Caki2 (cell line): ENCODE measurements at regions not wholly inside any gene's neighbourhood (a gene's known extent, or its start where the extent isn't known, plus 50 kb on each side); places are given as distances from the start of the nearest gene placed in this dataset.
"Not testable (repeated sequence)": the region's sequence is repeated elsewhere in the genome, so short reads cannot be mapped to it uniquely, and the experiment has no call there.

Experiments used
- DNase-seq: peaks from one replicate; pipeline ENCODE4 v3.0.0-alpha.2; 2015; ENCODE audit warnings: low read depth
- in situ Hi-C: cut with HindIII; loops from 2 replicates; pipeline ENCODE4 v1.10.0; 2016; ENCODE audit warnings: low sequenced_read_pairs, low pct_unique_long_range_greater_than_20kb, mixed read lengths

- DNase-seq: no peak
- in situ Hi-C loops: no loop called here
Observed at GRCh38 chr7:140283472-140283871, 106.7 kb upstream of the KDM7A start.

GRCh38 chr7:140281960-140282359 is 105.2 kb upstream of the KDM7A start:
- DNase-seq: no peak
- in situ Hi-C loops: no loop called here

DNA sequence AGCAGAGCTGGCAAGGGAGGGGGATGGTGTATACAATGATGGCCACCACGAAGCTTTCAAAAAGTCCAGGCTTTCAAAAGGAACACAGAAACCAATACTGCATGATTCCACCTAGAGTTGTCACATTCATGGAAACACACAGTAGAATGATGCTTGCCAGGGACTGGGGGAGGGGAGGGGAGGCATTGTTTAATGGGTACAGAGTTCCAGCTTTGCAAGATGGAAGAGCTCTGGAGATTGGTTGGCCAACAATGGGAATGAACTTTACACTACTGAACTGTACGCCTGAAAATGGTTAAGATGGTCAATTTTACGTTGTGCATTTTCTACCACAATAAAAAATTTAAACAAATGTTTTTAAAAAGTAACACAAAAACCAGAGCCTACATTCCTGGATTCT is 104.5 kb upstream of the KDM7A start:
- in situ Hi-C loops: no loop called here
- no peak for DNase-seq

- DNase-seq: no peak
- in situ Hi-C loops: no loop called here
Observed at GRCh38 chr7:140276001-140276400, 99.2 kb upstream of the KDM7A start.

GRCh38 chr7:140275069-140275965 is 98.5 kb upstream of the KDM7A start:
- in situ Hi-C loops: no loop called here

GRCh38 chr7:140273417-140273816 is 96.6 kb upstream of the KDM7A start:
- no peak for DNase-seq
- in situ Hi-C loops: no loop called here

More at GRCh38 chr7:140275069-140275965, 98.5 kb upstream of the KDM7A start:
- DNase-seq: no peak

DNA sequence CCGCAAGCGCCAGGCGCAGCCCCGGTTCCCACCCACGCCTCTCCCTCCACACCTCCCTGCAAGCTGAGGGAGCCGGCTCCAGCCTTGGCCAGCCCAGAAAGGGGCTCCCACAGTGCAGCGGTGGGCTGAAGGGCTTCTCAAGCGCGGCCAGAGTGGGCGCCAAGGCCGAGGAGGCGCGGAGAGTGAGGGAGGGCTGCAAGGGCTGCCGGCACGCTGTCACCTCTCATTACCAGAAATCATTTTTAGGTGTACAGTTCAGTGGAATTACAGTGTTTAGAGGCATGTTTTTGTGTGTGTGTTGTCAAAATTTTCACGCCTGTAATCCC is 94.8 kb upstream of the KDM7A start:
- DNase-seq, in situ Hi-C loops: not testable (repeated sequence)

GRCh38 chr7:140269004-140269638 is 92.3 kb upstream of the KDM7A start:
- DNase-seq: no peak
- in situ Hi-C loops: no loop called here

- DNase-seq: no peak
- in situ Hi-C loops: no loop called here
Observed at GRCh38 chr7:140267381-140268226, 90.8 kb upstream of the KDM7A start.

- in situ Hi-C loops: no loop called here
- no peak for DNase-seq
Observed at GRCh38 chr7:140263277-140263676, 86.5 kb upstream of the KDM7A start.

DNA sequence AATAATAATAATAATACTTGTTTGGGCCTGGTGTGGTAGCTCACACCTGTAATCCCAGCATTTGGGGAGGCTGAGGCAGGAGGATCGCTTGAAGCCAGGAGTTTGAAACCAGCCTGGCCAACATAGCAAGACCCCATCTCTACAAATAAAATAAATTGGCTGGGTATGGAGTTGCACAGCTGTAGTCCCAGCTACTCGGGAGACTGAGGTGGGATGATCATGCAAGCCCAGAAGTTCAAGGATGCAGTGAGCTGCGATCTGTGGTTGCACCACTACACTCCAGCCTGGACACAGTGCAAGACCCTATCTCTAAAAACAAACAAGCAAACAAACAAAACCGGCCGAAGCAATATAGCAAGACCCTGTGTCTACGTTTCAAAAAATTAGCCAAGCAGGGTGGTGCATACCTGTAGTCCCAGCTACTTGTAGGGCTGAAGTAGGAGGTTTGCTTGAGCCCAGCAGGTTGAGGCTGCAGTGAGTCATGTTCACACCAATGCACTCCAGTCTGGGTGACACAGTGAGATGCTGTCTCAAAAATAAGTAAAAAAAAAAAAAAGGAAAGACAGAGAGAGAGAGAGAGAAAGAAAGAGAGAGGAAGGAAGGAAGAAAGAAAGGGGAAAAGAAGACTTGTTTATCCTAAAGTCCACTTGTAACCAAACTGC is 85.6 kb upstream of the KDM7A start:
- in situ Hi-C loops: no loop called here

GRCh38 chr7:140261522-140261921 is 84.7 kb upstream of the KDM7A start:
- in situ Hi-C loops: no loop called here
- no peak for DNase-seq

More for the DNA sequence above, 85.6 kb upstream of the KDM7A start:
- DNase-seq: no peak

DNA sequence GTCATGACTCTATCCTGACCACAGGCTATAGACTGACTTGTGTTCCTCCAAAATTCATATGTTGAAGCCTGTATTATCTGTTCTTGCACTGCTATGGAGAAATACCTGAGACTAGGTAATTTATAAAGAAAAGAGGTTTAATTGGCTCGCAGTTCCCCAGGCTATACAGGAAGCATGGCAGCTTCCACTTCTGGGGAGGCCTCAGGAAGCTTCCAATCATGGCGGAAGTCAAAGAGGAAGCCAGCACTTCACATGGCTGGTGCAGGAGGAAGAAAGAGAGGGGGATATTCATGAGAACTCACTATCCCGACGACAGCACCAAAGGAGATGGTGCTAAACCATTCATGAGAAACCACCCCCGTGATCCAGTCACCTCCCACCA is 84.3 kb upstream of the KDM7A start:
- in situ Hi-C loops: no loop called here
- no peak for DNase-seq

DNA sequence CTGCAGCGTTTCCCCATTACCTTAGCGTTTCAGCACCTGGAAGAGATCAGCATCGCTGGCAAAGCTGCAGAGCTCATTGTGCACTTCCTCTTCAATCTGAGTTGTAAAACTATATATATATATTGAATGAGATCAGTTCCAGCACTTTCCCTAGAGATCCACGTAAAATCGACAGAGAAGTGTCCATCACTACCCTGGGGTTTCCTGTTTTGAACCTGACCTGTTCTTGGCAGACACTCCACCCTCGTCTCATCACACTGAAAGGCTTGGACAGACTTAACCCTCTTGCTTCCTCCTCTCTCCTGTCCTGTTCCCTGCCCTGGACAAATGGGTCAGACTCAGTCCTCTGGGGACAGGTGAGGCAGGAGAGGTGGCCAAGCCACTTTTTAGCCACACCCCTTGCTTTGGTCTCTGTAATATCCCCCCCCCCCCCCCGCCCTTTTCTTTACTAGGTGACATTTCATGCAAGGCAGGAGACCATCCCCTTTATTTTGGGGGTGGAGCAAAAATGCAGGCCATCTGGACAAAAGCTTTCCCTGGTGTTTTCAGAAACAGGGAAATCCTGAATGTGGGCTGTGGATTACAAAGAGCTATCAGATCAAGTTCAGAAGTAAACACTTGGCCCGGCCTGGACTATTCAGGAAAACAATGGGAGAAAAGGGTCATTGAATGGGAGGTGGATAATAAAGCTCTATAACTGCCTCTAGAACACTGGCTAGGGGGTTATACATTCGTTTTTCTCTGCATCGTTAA is 83.7 kb upstream of the KDM7A start:
- no peak for DNase-seq
- in situ Hi-C loops: no loop called here

DNA sequence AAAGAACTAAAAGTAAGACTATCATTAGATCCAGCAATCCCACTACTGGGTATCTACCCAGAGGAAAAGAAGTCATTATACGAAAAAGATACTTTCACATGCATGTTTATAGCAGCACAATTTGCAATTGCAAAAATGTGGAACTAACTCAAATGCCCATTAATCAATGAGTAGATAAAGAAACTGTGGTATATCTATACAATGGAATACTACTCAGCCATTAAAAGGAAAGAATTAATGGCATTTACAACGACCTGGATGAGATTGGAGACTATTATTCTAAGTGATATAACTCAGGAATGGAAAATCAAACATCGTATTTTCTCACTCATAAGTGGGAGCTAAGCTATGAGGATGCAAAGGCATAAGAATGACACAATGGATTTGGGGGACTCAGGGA is 80.5 kb upstream of the KDM7A start:
- DNase-seq, in situ Hi-C loops: not testable (repeated sequence)

GRCh38 chr7:140254976-140255375 is 78.2 kb upstream of the KDM7A start:
- DNase-seq, in situ Hi-C loops: not testable (repeated sequence)

DNA sequence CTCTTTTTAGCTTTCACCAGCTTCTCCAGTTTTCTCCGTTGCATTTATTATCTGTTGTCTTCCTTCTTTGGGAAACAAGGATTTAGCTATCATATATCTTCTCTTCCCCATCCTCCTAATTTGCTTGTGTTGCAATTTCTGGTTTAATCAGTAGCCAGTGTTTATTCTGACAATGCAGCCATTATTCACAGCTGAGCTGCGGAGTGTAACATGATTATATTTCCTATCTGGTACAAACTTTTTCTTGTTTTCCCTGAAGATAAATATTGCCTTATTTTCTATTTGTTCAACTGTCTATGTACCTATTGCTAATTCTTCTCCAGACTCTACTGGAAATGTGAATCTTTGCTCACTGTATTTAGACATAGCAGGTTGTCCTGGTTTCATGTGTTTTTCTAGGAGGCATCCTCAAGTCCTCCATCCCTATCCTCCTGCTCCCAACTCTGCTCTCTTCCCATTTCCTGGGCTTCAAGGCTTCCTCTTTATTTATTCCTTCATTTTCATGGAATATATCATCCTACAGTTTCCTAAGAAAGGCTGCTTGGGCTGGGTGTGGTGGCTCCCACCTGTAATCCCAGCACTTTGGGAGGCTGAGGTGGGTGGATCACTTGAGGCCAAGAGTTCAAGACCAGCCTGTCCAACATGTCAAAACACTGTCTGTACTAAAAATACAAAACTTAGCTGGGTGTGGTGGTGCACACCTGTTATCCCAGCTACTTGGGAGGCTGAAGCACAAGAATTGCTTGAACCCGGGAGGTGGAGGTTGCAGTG is 72.4 kb upstream of the KDM7A start:
- in situ Hi-C loops: no loop called here
- peak; percentile 56 for DNase-seq
